ENCODE measurements at regions not wholly inside any gene's neighbourhood (a gene's known extent, or its start where the extent isn't known, plus 50 kb on each side); places are given as distances from the start of the nearest gene placed in this dataset.
"Not testable (repeated sequence)": the region's sequence is repeated elsewhere in the genome, so short reads cannot be mapped to it uniquely, and the experiment has no call there.

GRCh38 chr2:132351668-132352067, 64.9 kb upstream of the GPR39 start:
- not testable (repeated sequence) for H3K4me3 ChIP-seq (ENCODE audit: low read length); H3K9me3 ChIP-seq (ENCODE audit: control insufficient read depth, low read length); H3K4me1 ChIP-seq (ENCODE audit: control insufficient read depth, insufficient read depth, low read length); H3K27me3 ChIP-seq (ENCODE audit: control insufficient read depth, insufficient read depth, low read length); H3K9ac ChIP-seq (ENCODE audit: low read length); H3K36me3 ChIP-seq (ENCODE audit: control insufficient read depth, insufficient read depth, low read length)

- H3K27me3 ChIP-seq (ENCODE audit: control insufficient read depth, insufficient read depth, low read length); H3K4me1 ChIP-seq (ENCODE audit: control insufficient read depth, insufficient read depth, low read length); H3K9ac ChIP-seq (ENCODE audit: low read length): not testable (repeated sequence)
Measured at GRCh38 chr2:132352481-132353001, 64.1 kb upstream of the GPR39 start.

GRCh38 chr2:132353380-132353779, 63.2 kb upstream of the GPR39 start:
- H3K9me3 ChIP-seq (ENCODE audit: control insufficient read depth, low read length); H3K4me1 ChIP-seq (ENCODE audit: control insufficient read depth, insufficient read depth, low read length); H3K27me3 ChIP-seq (ENCODE audit: control insufficient read depth, insufficient read depth, low read length); H3K4me3 ChIP-seq (ENCODE audit: low read length); H3K36me3 ChIP-seq (ENCODE audit: control insufficient read depth, insufficient read depth, low read length); H3K9ac ChIP-seq (ENCODE audit: low read length): not testable (repeated sequence)

More at GRCh38 chr2:132352481-132353001, 64.1 kb upstream of the GPR39 start:
- not testable (repeated sequence) for H3K4me3 ChIP-seq (ENCODE audit: low read length); H3K9me3 ChIP-seq (ENCODE audit: control insufficient read depth, low read length); H3K36me3 ChIP-seq (ENCODE audit: control insufficient read depth, insufficient read depth, low read length)

GRCh38 chr2:132360964-132361363, 55.6 kb upstream of the GPR39 start:
- not testable (repeated sequence) for H3K9me3 ChIP-seq (ENCODE audit: control insufficient read depth, low read length); H3K4me3 ChIP-seq (ENCODE audit: low read length); H3K4me1 ChIP-seq (ENCODE audit: control insufficient read depth, insufficient read depth, low read length); H3K36me3 ChIP-seq (ENCODE audit: control insufficient read depth, insufficient read depth, low read length); H3K27me3 ChIP-seq (ENCODE audit: control insufficient read depth, insufficient read depth, low read length); H3K9ac ChIP-seq (ENCODE audit: low read length)

- H3K9ac ChIP-seq (ENCODE audit: low read length); H3K4me1 ChIP-seq (ENCODE audit: control insufficient read depth, insufficient read depth, low read length); H3K27me3 ChIP-seq (ENCODE audit: control insufficient read depth, insufficient read depth, low read length); H3K36me3 ChIP-seq (ENCODE audit: control insufficient read depth, insufficient read depth, low read length); H3K4me3 ChIP-seq (ENCODE audit: low read length); H3K9me3 ChIP-seq (ENCODE audit: control insufficient read depth, low read length): not testable (repeated sequence)
Measured at GRCh38 chr2:132361498-132361897, 55.1 kb upstream of the GPR39 start.

- not testable (repeated sequence) for H3K4me1 ChIP-seq (ENCODE audit: control insufficient read depth, insufficient read depth, low read length); H3K27me3 ChIP-seq (ENCODE audit: control insufficient read depth, insufficient read depth, low read length); H3K9me3 ChIP-seq (ENCODE audit: control insufficient read depth, low read length); H3K36me3 ChIP-seq (ENCODE audit: control insufficient read depth, insufficient read depth, low read length); H3K4me3 ChIP-seq (ENCODE audit: low read length); H3K9ac ChIP-seq (ENCODE audit: low read length)
Measured at GRCh38 chr2:132363352-132363751, 53.3 kb upstream of the GPR39 start.

GRCh38 chr2:132365963-132366362, 50.6 kb upstream of the GPR39 start:
- not testable (repeated sequence) for H3K9me3 ChIP-seq (ENCODE audit: control insufficient read depth, low read length); H3K9ac ChIP-seq (ENCODE audit: low read length); H3K36me3 ChIP-seq (ENCODE audit: control insufficient read depth, insufficient read depth, low read length); H3K27me3 ChIP-seq (ENCODE audit: control insufficient read depth, insufficient read depth, low read length); H3K4me1 ChIP-seq (ENCODE audit: control insufficient read depth, insufficient read depth, low read length); H3K4me3 ChIP-seq (ENCODE audit: low read length)

- Histone ChIP-seq H3K27me3 (ENCODE audit: control insufficient read depth, insufficient read depth, low read length) (no peaks in the 10 kb centered on the region), H3K4me1 (ENCODE audit: control insufficient read depth, insufficient read depth, low read length) (no peaks in the 10 kb centered on the region), H3K4me3 (ENCODE audit: low read length) (no peak overlapping the region), H3K9me3 (ENCODE audit: control insufficient read depth, low read length) (no peaks in the 10 kb centered on the region), H3K36me3 (ENCODE audit: control insufficient read depth, insufficient read depth, low read length) (no peaks in the 10 kb centered on the region), H3K9ac (ENCODE audit: low read length) (no peak overlapping the region)
Measured at GRCh38 chr2:132366421-132367180, 50.0 kb upstream of the GPR39 start.
